HG03196 (cell line): ENCODE measurements at regions not wholly inside any gene's neighbourhood (a gene's known extent, or its start where the extent isn't known, plus 50 kb on each side); places are given as distances from the start of the nearest gene placed in this dataset.

Source experiments
- ATAC-seq: cut with Tn5 transposase; IDR thresholded peaks from one replicate; pipeline ENCODE4 v1.9.1; 2021; ENCODE audit not compliant: unreplicated experiment

DNA sequence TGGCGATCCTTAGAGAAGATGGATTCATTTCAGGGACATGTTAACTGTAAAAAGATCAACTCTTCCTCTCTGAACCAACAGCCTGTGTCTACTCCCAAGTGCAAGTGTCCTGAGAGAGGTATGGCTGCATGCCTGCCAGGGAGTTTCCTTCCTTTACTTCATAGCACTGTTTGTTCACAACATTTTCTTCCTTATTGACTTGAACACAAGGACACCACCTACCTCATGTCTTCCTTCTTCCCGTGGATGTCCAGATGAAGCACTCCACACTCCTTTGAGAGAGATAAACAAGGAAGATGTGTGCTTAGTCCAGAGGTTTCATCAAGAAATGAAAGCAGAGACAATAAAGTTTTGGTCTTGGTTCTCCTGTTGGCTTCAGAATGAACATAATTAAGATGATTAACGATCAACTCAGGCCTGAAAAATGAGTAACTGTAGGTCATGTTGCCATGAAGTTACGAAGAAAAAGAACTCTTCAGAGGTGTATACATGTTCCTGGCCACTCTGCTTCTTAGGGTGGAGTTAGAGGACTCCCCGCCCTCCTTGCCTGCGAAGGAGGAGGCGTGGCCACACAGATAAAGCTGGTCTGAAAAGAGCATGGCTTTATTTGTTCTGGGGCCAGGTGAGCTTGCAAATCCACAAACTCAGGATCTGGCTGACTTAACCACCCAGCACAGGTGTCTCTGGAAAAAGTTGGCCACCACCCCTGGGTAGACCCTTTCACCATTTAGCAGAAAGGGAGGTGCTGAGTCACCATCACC lies 155.0 kb upstream of the KCTD1 start:
- no peak for ATAC-seq

DNA sequence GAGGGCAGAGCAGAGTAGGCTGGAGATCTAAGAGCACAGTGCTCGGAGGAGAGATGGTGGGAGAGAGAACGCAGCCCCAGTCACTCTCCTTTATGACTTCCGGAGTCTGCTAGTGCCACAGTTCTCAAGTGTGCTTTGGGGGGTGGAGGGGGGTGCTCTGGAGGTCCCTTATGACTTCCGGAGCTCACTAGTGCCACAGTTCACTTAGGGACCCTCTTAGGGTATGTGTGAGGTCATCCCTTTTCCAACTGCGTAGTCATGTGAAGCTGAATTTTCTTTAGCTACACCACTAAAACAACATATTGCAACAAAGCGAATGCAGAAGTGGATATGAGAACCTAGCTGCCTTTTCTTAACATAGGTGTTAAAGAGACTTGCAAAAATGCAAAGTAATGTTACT lies 153.7 kb upstream of the KCTD1 start:
- ATAC-seq = no peak

DNA sequence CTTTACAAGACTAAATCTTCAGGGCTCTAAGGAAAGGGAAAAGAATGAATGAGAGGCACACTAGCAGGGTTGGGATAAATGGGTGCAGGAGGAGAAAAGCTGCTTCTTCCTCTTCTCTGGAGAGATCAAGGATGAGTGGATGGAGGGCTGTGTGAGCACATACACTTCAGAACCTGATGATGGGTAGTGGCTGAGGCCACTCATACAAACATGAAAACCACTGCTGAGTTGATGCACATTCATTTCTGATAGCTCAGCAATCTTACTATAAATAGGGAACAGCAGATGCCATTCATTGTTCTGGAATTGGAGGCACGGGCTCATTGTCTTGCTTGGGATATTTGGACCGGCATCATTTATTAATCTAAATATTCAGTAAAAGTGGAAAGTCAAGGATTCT lies 152.4 kb upstream of the KCTD1 start:
- no peak for ATAC-seq

DNA sequence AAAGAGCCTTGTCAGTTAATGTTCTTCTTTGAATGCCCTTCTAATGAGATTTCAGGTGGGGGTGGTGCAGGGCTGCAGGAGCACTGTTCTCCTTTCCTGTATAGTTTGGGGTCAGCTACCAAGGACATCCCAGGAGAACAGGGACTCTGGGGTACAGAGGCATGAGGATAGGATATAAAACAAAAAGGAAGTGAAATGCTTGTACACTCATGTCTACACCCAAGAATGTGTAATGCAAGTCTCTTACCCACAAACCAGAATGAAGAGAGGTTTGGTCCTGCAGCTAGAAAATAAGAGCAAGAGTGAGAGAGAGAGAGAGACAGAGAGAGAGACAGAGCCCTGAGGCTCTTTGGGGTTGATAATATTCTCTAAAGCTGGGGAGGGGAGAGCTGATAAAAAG lies 151.8 kb upstream of the KCTD1 start:
- ATAC-seq = no peak

DNA sequence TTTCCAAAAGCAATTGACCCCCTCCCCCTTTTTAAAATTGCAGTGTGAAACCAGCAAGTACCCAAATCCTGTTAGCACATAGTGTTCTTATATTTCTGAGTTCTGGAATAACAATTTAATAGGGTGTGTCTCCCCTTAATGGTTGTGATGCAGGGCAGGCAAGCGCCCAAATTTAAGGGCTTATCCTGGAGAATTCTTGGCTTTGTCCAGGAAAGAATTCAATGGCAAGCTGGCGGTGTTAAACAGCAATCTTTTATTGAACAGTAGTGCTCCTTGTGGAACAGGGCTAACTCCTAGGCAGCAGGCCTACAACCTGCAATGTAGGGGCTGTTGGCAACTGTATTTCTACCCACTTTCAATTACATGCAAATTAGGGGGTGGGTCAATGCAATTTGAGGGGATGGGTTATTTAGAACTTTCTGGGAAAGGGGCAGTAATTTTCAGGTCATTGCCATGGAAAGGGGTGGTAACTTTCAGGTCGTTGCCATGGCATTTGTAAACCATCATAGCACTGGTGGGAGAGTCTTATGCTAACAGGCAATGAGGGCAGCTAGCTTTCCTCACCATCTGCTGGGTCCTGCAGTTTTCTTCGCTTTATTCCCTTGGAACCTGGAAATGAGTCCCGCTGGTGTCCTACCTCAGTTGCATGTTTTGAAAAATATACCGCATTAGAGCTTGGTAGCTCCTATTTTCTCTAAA lies 149.0 kb upstream of the KCTD1 start:
- ATAC-seq = no peak

DNA sequence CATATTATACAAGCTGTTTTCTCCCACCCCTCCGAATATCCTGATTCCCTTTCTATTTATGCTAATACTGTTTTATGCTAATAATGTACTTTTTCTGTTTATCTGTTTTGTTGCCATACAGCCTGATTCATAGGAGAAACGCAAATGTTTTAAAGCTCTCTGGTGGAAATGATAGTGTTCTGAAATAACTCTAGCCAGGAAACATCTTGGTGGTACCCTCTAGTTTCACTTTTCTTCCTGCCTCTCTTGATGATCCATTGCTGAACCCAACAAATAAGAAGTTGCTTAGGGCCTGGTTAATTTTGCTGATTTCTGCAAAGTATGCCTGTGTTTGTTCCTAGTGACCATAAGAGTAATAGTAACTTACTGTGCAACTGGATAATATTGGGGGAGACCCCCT lies 148.4 kb upstream of the KCTD1 start:
- ATAC-seq = no peak

DNA sequence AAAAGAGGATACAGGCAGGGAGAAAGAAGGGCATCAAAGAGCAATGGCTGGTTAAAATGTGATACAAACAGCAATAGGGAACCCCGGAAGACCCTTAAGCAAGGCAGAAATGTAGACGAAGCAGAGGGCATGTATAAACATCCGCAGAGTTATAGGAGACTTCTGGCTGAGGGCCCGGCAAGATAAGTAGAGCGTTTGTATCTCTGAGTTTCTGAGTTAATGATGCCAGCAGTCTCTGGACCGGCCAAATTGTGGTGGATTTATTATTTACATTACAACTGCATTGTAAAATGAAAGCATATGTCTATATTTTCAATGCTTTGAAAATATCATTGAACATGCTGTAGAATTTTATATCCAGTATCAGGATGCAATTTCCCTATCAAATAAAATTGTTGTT lies 148.0 kb upstream of the KCTD1 start:
- ATAC-seq = no peak

DNA sequence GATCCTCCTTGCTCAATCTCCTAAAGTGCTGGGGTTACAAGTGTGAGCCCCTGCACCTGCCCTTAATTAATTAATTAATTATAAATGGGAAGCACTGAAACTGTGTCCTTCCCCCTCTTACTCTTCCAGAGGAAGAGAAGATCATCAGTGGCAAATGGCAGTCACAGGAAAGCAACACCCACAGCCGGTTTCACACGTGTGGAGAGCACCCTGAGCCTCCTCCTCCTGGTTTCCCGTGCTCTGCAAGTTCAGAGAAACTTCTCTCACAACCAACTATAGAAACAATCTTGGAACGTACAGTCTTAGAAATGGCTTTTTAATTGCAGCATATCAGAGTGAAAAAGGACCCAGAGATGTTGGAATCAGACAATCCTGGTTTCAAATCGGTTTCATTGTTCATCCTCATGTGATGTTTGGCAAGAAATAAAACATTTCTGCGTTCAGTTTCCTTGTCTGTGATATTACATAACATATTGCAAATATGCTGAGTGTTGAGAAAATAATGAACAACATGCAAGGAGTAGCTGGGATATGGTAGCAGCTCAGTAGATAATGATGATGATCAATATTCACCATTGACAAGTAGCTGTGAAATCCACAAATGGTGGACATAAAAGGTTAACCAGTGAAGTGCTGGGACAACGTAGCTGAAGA lies 141.0 kb upstream of the KCTD1 start:
- no peak for ATAC-seq

DNA sequence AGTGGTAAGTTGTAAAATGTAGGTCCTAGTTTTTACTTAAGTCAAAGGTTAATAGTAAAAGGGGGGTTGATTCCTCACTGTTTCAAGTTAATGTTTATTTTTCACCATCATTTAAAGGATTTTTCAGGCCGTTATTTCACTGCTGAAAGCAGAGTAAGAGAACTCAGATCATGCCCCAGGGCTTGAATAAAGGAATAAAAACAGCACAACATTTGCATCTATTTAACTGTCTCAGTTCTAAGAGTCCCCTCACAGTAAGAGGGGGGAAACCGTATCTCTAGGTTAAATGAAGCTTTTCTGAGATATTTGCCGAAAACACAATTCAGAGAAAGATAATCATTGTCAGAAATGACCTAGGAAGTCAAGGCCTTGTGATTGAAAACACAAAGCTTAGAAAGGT lies 138.2 kb upstream of the KCTD1 start:
- no peak for ATAC-seq

DNA sequence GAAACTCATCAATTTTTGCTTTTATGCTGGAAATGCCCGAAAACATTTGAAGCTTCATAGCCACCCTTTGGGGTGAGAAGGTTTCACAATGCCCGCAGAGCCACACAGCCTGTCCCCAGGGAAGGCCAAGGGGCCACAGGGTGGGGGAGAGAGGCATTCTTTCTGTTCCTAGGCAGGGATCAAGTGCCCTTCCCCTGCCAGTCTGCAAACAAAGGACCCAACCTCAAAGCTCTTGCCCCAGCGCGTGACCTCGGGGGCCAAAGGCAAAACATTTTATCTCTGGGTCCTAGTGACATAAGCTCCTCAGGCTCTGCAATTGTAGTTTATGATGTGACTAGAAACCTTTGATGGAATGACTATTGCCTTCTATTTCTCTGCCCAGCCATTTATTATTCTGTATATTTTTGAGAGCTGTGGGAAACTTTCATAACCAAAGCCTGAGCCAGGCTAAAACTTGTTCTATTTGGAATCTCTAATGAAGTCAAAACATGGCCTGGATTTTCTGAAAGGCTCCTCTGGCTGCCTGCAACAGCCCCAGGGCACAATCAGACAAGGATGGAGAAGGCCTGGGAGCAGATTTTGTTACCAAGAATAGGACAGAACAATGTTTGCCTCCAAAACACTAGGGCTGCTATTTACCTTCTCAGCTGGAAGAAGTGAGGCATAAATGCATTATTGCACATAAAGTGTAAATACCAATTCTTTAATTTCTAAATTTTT lies 137.2 kb upstream of the KCTD1 start:
- no peak for ATAC-seq

DNA sequence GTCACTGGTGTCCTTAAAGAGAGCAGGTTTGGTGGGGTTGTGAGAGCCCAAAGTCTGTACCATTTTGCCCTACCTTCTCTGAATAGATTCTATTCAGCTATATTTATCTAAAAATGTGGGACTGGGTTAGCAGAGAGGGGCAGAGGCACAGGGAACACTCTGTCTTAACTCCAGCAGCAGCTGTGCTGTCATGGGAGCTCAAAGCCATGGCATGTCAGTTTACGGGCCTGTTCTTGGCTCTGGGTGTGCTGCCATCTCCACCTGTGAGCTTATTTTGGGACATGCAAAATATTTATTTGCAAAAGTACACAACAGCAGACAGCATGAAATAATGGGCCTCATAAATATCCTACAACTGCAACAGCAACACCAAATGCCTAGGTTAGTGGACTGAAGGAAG lies 129.6 kb upstream of the KCTD1 start:
- no peak for ATAC-seq

DNA sequence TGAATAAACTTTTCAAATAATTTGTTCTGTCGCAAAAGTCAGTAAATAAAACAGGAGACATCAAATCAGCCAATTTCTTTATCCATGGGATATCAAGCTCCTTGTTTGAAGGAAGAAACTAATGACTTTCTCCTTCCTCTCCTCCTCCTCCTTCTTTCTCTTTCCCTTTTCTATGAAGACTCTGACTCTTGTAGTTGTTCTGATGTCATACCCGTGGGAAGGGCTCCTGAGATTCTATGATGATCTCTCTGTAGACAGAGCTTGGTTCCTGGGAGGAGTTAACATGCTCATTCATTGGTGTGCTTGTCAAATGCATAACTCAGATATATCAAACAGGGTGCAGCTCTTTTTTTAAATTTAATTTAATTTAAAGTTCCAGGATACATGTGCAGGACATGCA lies 118.7 kb upstream of the KCTD1 start:
- no peak for ATAC-seq

DNA sequence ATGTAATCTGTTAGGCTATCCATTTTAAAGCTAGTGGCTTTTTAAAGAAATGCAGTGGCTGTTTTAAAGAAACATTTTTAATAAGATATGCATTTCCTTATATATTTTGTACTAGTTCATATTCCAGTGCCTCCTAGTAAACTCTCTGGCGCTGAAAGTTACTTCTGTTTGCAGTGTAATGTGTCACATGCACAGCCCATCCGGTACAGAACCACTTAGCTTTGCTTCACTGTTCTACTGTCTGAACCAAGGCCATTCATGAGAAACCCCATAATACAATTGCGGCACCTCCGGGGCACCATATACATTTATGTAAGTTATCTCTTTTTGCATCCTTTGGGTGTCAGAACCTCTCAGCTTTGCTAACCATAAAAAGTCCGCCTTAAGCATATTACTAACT lies 114.6 kb upstream of the KCTD1 start:
- ATAC-seq = no peak

DNA sequence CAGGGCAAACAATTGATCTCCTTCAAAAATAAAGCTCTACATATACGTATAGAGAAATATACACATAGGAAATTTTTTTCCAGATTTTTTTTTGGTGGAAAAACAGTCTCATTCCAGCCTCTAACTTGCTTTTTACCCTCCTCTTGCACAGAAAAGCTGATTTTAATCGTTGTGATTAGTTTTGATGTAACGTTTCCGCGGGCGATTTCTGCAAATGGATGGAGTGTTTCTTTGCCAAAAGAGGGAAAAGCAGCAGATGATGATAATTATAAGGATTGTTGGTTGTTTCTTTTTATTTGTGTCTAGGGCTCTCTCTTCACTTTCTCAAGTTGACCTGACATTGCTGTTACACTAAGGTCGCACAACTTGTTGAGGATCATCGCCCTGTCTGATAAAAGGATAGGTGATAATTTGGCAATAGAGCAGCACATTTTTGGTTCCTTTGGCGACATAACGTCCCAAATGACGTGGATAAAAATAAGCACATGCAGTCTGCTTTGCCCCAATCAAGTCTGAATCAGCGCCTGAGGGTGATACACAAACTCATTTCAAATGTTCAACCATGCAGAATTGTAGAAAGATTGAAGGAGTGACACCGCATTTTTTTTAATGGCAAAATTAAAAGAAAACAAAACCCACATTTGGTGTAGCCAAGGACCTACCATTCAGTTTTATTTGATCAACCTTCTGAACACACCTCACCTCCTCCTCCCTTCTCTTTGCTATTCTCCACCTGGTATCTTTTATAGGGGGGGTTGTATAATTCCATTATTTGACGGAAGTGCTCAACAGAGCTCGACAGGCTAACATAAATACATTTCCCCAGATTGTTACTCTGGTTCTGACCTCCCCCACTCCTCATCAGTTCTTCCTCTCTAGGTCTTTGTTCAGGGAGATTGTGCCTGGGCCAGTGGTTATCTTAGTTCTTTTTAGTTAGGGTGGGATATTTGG lies 109.6 kb upstream of the KCTD1 start:
- no peak for ATAC-seq

DNA sequence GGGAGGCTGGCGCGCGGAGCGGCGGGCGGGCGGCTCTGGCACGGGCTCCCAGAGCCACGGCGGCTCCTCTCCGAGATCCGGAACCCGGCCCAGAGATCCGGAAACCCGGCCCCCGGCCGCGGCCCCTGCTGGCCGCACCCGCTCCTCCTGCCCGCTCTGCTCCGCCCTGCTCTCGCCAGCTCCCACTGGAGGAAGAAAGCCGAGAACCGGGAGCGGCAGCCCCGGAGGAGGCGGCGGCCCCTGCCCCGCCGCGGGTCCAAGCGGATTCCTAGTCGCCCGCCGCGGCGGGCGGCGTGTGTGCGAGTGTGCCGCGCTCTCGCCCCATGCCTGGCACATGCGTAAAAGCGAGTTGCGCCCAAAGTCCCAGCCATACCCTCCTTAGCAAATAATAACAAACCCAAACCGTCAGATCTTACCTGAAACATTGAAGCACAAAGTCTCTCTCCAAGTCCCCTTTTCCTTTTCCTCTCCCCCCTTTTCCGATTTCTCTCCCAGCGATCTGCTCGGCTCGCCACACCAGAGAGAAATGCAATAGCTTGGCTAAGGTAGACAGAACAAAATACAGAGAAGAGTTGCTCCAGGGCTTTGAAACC lies 108.7 kb upstream of the KCTD1 start:
- no peak for ATAC-seq

DNA sequence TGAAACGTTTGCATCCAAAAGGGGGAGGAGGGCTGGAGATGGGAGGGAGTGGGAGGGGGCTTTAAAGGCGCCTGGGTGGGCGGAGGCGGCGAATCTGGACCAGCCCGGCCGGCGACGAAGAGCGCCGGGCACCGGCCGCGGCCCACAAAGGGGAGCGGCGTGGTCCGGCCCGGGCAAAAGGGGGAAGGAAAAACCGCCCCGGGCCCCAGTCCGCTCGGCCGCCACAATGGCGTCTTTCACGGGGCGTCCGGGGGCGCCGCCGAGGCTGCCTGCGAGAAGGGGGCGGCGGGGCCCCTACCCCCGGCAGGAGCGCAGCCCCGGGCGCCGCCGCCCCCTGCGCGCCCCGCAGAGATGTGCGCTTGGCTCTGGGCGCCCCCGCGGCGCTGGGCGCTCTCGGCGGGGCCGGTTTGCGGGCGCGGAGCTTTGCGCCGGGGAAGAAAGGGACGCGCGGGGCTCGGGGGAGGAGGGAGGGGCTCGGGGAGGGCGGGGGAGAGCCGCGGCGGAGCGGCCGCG lies 108.1 kb upstream of the KCTD1 start:
- no peak for ATAC-seq

DNA sequence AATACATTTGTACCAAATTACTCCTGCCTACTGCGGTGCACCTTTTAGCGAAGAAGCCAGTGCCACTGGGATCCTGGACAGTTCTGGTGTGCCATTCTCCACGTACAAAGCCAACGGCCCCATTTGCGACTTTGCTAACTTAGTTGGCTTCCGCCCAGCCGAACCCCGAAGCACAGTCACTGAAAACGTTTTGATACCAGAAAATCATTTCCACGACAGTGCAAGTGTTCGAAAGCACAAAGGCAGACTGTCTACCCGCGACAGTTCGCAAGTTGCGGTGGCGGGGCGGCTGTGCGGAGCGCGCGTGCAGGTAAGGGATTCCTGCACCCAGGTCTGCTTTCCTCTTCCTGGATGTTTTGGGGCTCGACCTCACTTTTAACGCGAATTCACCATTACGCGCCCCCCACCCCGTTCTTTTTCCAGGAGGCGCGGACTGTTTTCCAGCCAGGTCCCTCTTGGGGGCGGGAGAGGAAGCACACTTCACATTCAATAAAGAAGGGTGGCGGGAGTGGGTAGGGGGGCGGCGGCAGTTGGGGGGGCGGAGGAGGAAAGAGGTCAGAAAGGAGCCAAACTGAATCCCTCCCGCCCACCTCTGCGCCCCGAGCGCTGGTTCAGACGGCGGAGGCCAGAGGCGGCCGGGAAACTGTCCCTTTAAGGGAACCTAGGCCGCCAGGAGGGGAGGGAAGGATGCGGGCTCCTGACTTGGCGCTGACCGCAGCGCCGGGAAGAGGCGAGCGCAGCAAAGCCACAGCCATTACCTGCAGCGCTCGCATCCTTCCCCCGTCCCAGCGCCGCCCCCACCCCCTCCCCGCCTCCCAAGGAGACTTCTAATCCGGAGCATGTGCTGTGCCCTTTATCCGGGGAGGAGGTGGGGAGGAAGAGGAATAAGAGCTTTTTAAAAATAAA lies 107.4 kb upstream of the KCTD1 start:
- ATAC-seq = no peak

DNA sequence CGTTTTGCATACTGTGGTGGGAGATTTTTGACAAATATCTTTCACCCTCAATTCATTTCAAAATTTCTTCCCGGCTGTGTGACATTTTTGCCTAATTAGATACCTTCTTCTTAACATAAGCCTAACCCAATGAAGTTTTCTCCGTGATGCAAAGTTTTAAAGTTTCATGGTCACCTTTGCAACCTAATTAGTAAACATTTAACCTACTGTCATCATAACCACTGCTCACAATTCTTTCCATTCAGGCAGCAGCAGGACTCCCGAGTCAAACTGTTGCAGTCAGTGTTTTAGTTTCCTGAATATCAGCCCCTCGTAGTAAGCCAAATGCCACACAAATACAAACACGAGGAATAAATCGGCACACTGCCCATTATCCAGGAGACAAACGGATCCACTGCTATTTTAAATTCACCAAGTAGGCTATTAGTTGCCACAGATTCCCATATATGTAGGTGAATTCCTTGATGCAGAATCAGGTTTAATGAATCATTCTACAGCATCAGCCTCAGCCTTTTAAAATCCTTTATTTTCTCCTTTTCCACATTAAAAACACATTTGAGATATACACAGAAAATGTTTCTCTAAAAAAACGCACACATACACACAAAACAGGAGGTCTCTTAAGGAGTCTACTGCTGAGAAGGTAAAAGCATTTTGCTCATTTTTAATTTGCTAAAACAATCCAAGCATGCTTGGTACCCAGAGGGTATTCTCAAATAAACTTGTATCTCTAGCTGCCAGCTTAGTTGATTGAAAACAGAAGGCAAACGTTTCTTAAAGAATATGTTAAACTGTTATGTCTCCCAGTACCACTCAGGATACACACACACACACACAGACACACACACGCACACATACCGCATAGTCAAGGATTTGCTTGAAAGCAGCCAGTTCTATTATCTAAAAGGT lies 106.5 kb upstream of the KCTD1 start:
- ATAC-seq = no peak
